Gastrocnemius medialis (tissue), 4 donors: ENCODE measurements at regions not wholly inside any gene's neighbourhood (a gene's known extent, or its start where the extent isn't known, plus 50 kb on each side); places are given as distances from the start of the nearest gene placed in this dataset.

ENCODE experiments used
- ATAC-seq, 2 donors: fragments of 150-250 bp; one replicate each; pipeline ENCODE4 v1.9.1; 2016
- DNase-seq, 2 donors: peaks; one replicate each; pipeline ENCODE4 v3.0.0-alpha.2; 2019
- H3K27ac ChIP-seq, 4 donors: fragments of 200-600 bp; sonication (generic); 1 replicate in 1 of 4; 2 replicates in 3 of 4; pipeline ENCODE4 v1.5.1; 2016 to 2018; ENCODE audit warnings: mild to moderate bottlenecking in 2 of 4, moderate library complexity in 1 of 4
- H3K27me3 ChIP-seq, 3 donors: fragments of 200-600 bp; sonication (generic) in 2 of 3; 1 replicate in 1 of 3; 2 replicates in 2 of 3; pipeline versions ENCODE4 v1.5.1 to v1.6.0; 2016 to 2019; ENCODE audit warnings: mild to moderate bottlenecking in 1 of 3, moderate library complexity in 1 of 3
- H3K36me3 ChIP-seq, 2 donors: fragments of 200-600 bp; sonication (generic) in 1 of 2; one replicate each; pipeline ENCODE4 v1.5.1; 2017 to 2018
- H3K4me1 ChIP-seq, 2 donors: fragments of 200-600 bp; sonication (generic) in 1 of 2; one replicate each; pipeline ENCODE4 v1.5.1; 2016 to 2017; ENCODE audit warnings: mild to moderate bottlenecking in 2 of 2
- H3K4me3 ChIP-seq, 4 donors: fragments of 200-600 bp; sonication (generic) in 3 of 4; 1 replicate in 1 of 4; 2 replicates in 3 of 4; pipeline ENCODE4 v1.5.1; 2016 to 2019; ENCODE audit warnings: mild to moderate bottlenecking in 2 of 4
- H3K9me3 ChIP-seq, 3 donors: fragments of 200-600 bp; sonication (generic) in 2 of 3; 1 replicate in 1 of 3; 2 replicates in 2 of 3; pipeline ENCODE4 v1.5.1; 2016 to 2019
- POLR2A ChIP-seq, 2 donors: fragments of 450-650 bp; IDR thresholded peaks; one replicate each; pipeline ENCODE4 v1.6.1; 2017; ENCODE audit warnings: antibody characterized with exemption in 2 of 2, mild to moderate bottlenecking in 2 of 2, moderate library complexity in 2 of 2
- in situ Hi-C, 4 donors: fragments of 200-750 bp; cut with MboI; loops; one replicate each; pipeline versions ENCODE4 v1.15.0 to v1.8.0; 2017; ENCODE audit warnings: low sequenced_read_pairs in 4 of 4
- intact Hi-C: fragments of 100-400 bp; cut with DNase I; formaldehyde crosslinking; loops from one replicate; pipeline ENCODE4 v1.15.1; 2023; ENCODE audit warnings: low total_unique reads
- TF ChIP-seq, protein P1 (sequence below), 5 experiments: fragments of 450-650 bp in 3 of 5; fragments of 200-600 bp in 2 of 5; sonication (generic) in 2 of 5; IDR thresholded peaks in 4 of 5; conservative IDR thresholded peaks in 1 of 5; 1 replicate in 4 of 5; 2 replicates in 1 of 5; pipeline ENCODE4 v1.5.1; 2016 to 2019; ENCODE audit warnings: antibody characterized with exemption in 5 of 5, mild to moderate bottlenecking in 3 of 5, moderate library complexity in 3 of 5

DNA sequence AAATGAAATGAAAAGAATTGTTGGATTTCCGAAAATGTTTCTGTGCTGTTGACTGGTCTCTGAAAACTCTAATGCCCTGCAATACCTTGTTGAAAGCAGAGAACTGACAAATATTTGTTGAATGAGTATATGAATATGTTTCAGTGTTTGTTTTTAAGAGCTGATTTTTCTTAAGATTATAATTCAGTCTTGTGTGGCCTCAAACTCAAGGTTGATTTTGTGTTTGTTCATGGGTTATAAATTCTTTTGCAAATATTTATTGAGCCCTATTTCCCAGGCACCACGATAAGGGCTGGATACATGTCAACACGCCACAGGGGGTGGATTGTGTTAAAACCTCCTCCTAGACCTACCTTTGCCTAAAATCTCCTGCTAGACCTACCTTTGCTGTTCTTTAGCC is 203.9 kb upstream of the PLPP4 start:
- ATAC-seq (no peak), DNase-seq (no peak)
- Histone ChIP-seq H3K27ac (no peak overlapping the region), H3K4me3 (no peak overlapping the region), H3K27me3 (no peaks in the 10 kb centered on the region), H3K36me3 (no peaks in the 10 kb centered on the region), H3K9me3 (no peaks in the 10 kb centered on the region), H3K4me1 (no peaks in the 10 kb centered on the region)
- in situ Hi-C loops, result no loop called here
- TF ChIP-seq POLR2A (IDR thresholded peaks at IDR 0.05), result no peak
- TF ChIP-seq, protein P1, sequence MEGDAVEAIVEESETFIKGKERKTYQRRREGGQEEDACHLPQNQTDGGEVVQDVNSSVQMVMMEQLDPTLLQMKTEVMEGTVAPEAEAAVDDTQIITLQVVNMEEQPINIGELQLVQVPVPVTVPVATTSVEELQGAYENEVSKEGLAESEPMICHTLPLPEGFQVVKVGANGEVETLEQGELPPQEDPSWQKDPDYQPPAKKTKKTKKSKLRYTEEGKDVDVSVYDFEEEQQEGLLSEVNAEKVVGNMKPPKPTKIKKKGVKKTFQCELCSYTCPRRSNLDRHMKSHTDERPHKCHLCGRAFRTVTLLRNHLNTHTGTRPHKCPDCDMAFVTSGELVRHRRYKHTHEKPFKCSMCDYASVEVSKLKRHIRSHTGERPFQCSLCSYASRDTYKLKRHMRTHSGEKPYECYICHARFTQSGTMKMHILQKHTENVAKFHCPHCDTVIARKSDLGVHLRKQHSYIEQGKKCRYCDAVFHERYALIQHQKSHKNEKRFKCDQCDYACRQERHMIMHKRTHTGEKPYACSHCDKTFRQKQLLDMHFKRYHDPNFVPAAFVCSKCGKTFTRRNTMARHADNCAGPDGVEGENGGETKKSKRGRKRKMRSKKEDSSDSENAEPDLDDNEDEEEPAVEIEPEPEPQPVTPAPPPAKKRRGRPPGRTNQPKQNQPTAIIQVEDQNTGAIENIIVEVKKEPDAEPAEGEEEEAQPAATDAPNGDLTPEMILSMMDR (IDR thresholded peaks at IDR 0.05 in 4 of 5, conservative IDR thresholded peaks at IDR 0.05 in 1 of 5), result no peak
- intact Hi-C loops, result no loop called here

DNA sequence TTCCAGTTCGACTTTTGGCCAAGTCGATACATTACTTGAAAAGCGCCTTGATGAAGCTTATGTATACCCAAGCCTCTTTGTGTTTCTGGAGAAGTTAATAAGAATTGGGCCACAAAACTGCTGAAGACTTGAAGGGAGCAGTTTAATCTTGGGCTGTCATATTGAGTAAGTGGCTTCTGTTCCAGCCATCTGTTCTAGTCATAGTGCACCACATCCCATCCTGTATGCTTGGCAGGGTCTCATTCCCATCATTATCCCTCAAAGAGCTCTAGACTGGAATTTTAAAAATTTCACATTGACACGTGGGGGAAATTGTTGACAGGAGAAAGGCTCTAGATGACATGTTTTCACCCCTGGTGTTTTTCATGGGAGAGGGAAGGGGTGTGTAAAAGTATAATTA is 196.6 kb upstream of the PLPP4 start:
- TF ChIP-seq, protein P1 (IDR thresholded peaks at IDR 0.05 in 4 of 5, conservative IDR thresholded peaks at IDR 0.05 in 1 of 5), result no peak
- TF ChIP-seq POLR2A (IDR thresholded peaks at IDR 0.05), result no peak
- no peak for ATAC-seq
- no peaks in the 10 kb centered on the region for H3K9me3 ChIP-seq

DNA sequence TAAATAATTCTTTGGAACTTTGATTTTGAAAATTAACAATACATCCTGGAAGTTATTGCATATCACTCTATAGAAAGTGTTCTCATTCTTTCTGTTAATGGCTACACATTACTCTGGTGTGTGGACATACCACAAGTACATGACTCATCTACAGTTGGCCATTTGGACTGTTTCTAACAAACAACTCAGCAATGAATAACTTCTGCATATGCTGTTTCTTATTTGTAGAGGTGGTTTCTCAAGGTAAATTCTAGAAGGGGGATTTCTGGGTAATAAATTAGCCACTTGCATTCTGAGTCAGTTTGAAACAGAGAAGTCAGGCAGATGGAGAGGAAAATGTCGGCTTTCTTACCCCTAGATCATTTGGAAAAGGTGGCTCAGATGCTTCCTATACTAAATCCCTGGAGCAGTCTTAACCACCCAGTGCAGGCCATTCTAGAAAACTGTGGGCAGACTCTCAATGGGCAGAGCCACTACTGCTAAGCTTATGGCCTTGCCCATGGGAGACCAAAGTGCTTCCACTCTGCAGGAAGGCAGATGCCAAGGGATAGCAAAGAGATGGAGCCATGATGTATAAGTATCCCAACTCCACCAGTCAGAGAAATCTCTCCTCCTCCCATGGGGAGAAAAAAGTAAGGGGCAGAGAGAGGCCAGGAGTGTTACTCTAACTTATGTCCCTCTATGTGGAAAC is 194.0 kb upstream of the PLPP4 start:
- in situ Hi-C loops (no loop called here), intact Hi-C loops (no loop called here)
- no peaks in the 10 kb centered on the region for H3K27me3 ChIP-seq
- DNase-seq (no peak), ATAC-seq (no peak)
- H3K27ac ChIP-seq, result no peak overlapping the region
- TF ChIP-seq, protein P1 (IDR thresholded peaks at IDR 0.05 in 4 of 5, conservative IDR thresholded peaks at IDR 0.05 in 1 of 5), result no peak
- no peak for TF ChIP-seq POLR2A (IDR thresholded peaks at IDR 0.05)
- no peaks in the 10 kb centered on the region for H3K4me1 ChIP-seq
- H3K36me3 ChIP-seq, result no peaks in the 10 kb centered on the region
- no peaks in the 10 kb centered on the region for H3K9me3 ChIP-seq
- no peak overlapping the region for H3K4me3 ChIP-seq

More for the DNA sequence above, 196.6 kb upstream of the PLPP4 start:
- intact Hi-C loops, result no loop called here
- Histone ChIP-seq H3K4me3 (no peak overlapping the region), H3K4me1 (no peaks in the 10 kb centered on the region), H3K36me3 (no peaks in the 10 kb centered on the region), H3K27ac (no peak overlapping the region), H3K27me3 (no peaks in the 10 kb centered on the region)
- in situ Hi-C loops, result no loop called here
- no peak for DNase-seq

DNA sequence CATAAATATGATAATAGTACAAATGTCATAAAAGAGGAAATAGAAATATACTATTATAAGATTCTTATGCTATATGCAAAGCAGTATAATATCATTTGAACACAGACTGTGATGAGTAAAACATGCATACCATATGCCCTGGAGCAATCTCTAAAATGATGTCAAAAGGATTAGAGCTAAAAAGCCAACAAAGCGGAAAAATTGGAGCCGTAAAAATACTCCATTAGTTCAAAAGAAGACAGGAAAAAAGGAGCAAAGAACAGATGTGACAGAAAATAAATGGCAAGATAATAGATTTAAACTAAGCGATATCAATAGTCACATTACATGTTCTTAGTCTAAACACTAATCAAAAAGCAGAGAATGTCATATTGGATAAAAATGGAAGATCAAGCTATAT is 191.0 kb upstream of the PLPP4 start:
- DNase-seq (no peak), ATAC-seq (no peak)
- intact Hi-C loops, result no loop called here

More for the DNA sequence above, 191.0 kb upstream of the PLPP4 start:
- H3K4me1 ChIP-seq, result no peaks in the 10 kb centered on the region
- in situ Hi-C loops, result no loop called here
- no peaks in the 10 kb centered on the region for H3K27me3 ChIP-seq
- H3K27ac ChIP-seq, result no peak overlapping the region
- TF ChIP-seq, protein P1 (IDR thresholded peaks at IDR 0.05 in 4 of 5, conservative IDR thresholded peaks at IDR 0.05 in 1 of 5), result no peak
- TF ChIP-seq POLR2A (IDR thresholded peaks at IDR 0.05), result no peak
- H3K4me3 ChIP-seq, result no peak overlapping the region
- no peaks in the 10 kb centered on the region for H3K9me3 ChIP-seq
- H3K36me3 ChIP-seq, result no peaks in the 10 kb centered on the region
